ENCODE measurements at regions not wholly inside any gene's neighbourhood (a gene's known extent, or its start where the extent isn't known, plus 50 kb on each side); places are given as distances from the start of the nearest gene placed in this dataset.

DNA sequence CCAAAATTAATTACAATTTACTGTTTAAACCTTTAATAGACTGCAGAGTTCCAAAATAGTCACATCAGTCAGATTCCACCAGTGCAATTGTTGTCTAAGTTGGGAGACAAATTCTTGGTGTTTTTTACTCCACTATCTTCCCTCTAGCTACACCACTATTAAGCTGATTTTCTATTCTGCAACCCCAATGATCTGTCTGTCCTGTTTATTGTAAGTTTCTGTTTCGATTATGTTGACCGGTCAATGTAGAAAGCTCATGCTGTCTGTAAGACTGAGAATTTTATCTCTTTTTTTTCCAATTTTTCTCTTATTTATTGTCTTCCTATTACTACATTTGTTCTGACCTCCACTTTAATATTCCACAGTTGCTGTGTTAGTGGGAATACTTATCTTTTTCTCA lies 557.5 kb downstream of the SH2D4B start:
- no peak for DNase-seq (ENCODE audit: low spot score in 2 of 2)
- TF ChIP-seq POLR2A (IDR thresholded peaks at IDR 0.05) = no peak
- TF ChIP-seq EP300 (IDR thresholded peaks at IDR 0.05) = no peak
- no peak for TF ChIP-seq CTCF (IDR thresholded peaks at IDR 0.05)
- no peak for TF ChIP-seq POLR2AphosphoS5 (IDR thresholded peaks at IDR 0.05)
- Histone ChIP-seq H3K4me3 (no peak overlapping the region), H3K9me3 (no peaks in the 10 kb centered on the region), H3K27ac (no peak overlapping the region), H3K27me3 (no peaks in the 10 kb centered on the region), H3K4me1 (no peaks in the 10 kb centered on the region), H3K36me3 (no peaks in the 10 kb centered on the region)
- WGBS = 96% methylated on average over 2 of the region's 2 CpGs

GRCh38 chr10:81096558-81096957 lies 558.9 kb downstream of the SH2D4B start:
- no peak for DNase-seq (ENCODE audit: low spot score in 2 of 2)
- Histone ChIP-seq H3K9me3 (no peaks in the 10 kb centered on the region), H3K27ac (no peak overlapping the region), H3K27me3 (no peaks in the 10 kb centered on the region), H3K4me3 (no peak overlapping the region), H3K36me3 (no peaks in the 10 kb centered on the region), H3K4me1 (no peaks in the 10 kb centered on the region)
- WGBS = 81% methylated on average over 1 of the region's 1 CpG
- TF ChIP-seq POLR2AphosphoS5 (IDR thresholded peaks at IDR 0.05) (no peak), EP300 (IDR thresholded peaks at IDR 0.05) (no peak), CTCF (IDR thresholded peaks at IDR 0.05) (no peak), POLR2A (IDR thresholded peaks at IDR 0.05) (no peak)

GRCh38 chr10:81101062-81101461 lies 563.4 kb downstream of the SH2D4B start:
- no peak for DNase-seq (ENCODE audit: low spot score in 2 of 2)
- TF ChIP-seq EP300 (IDR thresholded peaks at IDR 0.05) (no peak), CTCF (IDR thresholded peaks at IDR 0.05) (no peak), POLR2A (IDR thresholded peaks at IDR 0.05) (no peak), POLR2AphosphoS5 (IDR thresholded peaks at IDR 0.05) (no peak)
- H3K27me3 ChIP-seq = no peaks in the 10 kb centered on the region
- no peak overlapping the region for H3K4me3 ChIP-seq
- no peak overlapping the region for H3K27ac ChIP-seq
- H3K9me3 ChIP-seq = no peaks in the 10 kb centered on the region
- no peaks in the 10 kb centered on the region for H3K4me1 ChIP-seq
- no peaks in the 10 kb centered on the region for H3K36me3 ChIP-seq

DNA sequence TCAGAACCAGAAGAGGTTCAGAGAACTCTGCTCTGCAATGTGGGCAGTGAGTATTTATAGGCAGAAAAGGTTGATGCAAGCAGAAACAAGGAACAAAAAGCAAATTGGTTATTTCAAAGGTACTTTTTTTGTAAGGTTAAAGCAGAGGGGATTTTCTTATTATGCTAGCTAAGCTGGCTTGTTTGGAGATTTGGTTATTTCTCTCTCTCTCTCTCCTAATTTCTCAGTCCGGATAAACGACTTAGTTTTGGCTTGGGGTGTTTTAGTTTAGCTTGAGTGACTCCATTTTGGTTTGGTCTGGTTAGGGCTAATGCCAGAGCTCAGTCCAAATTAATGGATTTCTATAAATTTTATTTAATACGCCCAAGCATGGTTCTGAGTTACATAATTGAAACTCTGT lies 566.8 kb downstream of the SH2D4B start:
- TF ChIP-seq POLR2AphosphoS5 (IDR thresholded peaks at IDR 0.05) (no peak), CTCF (IDR thresholded peaks at IDR 0.05) (no peak), EP300 (IDR thresholded peaks at IDR 0.05) (no peak), POLR2A (IDR thresholded peaks at IDR 0.05) (no peak)
- no peak for DNase-seq (ENCODE audit: low spot score in 2 of 2)
- Histone ChIP-seq H3K9me3 (no peaks in the 10 kb centered on the region), H3K4me3 (no peak overlapping the region), H3K4me1 (no peaks in the 10 kb centered on the region), H3K27ac (no peak overlapping the region), H3K36me3 (no peaks in the 10 kb centered on the region), H3K27me3 (no peaks in the 10 kb centered on the region)
- 88% methylated on average over 3 of the region's 3 CpGs for WGBS

GRCh38 chr10:81108516-81109199 lies 571.0 kb downstream of the SH2D4B start:
- TF ChIP-seq POLR2AphosphoS5 (IDR thresholded peaks at IDR 0.05) (no peak), EP300 (IDR thresholded peaks at IDR 0.05) (no peak), POLR2A (IDR thresholded peaks at IDR 0.05) (no peak), CTCF (IDR thresholded peaks at IDR 0.05) (no peak)
- no peak overlapping the region for H3K27ac ChIP-seq

More at GRCh38 chr10:81108516-81109199, 571.0 kb downstream of the SH2D4B start:
- DNase-seq (ENCODE audit: low spot score in 2 of 2) = no peak
- Histone ChIP-seq H3K36me3 (no peaks in the 10 kb centered on the region), H3K4me3 (no peak overlapping the region), H3K27me3 (no peaks in the 10 kb centered on the region), H3K4me1 (no peaks in the 10 kb centered on the region), H3K9me3 (no peaks in the 10 kb centered on the region)
- WGBS = 78% methylated on average over 3 of the region's 3 CpGs
